Right hindlimb (tissue), 1 donor: ENCODE measurements at regions not wholly inside any gene's neighbourhood (a gene's known extent, or its start where the extent isn't known, plus 50 kb on each side); places are given as distances from the start of the nearest gene placed in this dataset.
"Not testable (repeated sequence)": the region's sequence is repeated elsewhere in the genome, so short reads cannot be mapped to it uniquely, and the experiment has no call there.

Experiments
- DNase-seq: peaks from one replicate; pipeline ENCODE4 v3.0.0-alpha.2; 2018

DNA sequence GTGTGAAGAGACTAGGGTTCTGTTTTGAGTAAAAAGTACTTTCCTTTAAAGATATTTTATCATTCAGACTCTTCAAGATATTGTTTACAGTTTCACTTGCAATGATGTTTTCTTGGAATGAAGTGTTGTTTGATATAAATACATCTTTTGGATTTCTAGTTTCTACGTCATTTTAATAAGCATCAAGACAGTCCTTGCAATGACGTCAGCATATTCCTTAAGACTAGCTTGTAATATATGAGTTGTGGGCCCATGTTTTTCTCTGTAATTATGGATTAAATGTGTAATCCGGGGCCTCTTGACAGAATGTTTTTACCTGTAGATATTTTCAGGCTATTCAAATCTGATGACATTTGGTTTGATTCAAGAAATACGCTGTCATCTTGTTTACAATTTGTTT lies 66.1 kb downstream of the RBMX2 start:
- no peak for DNase-seq

DNA sequence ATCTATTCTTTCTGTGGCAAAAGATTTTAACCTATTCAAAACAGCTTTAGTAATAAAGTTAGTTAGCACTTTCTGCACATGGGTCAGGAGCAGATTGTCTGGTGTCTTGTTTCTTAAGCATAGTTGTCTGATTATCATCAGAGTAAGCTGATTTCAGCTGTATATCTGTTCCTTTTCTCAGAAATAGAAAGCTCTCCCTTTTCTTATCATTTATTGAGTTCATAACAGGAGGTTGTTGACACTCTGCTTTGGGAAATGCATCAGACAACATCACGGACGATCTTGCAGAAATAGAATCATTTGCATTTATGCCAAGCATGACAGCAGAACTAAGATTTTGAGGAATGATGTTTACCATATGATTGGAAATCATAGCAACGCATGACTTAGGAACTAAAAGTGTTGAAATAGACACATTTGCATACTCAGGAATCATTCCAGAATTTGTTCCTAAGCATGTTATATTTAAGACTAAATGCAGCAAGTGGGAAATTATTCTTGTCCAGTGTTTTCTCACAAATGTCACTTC lies 66.7 kb downstream of the RBMX2 start:
- no peak for DNase-seq

DNA sequence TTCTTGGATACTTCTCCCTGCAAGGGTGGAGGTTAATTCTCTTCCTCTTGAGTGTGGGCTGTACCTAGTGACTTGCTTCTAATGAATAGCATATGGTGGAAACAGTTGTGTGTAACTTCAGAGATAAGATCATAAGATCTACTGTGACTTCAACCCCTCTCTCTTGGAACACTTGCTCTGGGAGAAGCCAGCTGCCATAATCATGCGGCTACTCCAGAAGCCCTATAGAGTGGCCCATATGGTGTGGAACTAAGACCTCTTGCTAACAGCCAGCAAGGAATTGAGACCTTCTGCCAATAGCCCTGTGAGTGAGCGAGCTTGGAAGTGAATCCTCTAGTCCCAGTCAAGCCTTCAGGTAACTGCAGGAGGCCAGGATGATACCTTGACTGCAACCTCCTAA lies 81.1 kb downstream of the RBMX2 start:
- DNase-seq, result no peak

DNA sequence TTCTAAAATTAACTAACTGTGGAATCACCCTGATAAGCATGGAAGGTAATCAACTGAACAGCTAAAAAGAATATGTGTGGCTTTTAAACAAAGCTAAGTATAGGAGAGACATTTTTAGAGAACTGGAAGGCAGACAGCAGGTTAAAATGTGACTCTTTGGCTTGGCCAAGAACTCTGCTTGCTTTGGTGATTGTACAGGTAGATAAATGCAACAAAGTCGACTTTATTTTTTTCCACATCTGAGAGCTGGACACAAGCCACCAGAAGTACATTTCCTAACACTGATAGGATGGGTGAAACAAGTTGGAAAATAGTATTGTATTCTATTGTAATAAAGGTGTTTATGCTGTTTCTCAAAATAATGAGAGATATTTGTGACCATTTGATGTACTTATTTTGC lies 84.1 kb downstream of the RBMX2 start:
- no peak for DNase-seq

DNA sequence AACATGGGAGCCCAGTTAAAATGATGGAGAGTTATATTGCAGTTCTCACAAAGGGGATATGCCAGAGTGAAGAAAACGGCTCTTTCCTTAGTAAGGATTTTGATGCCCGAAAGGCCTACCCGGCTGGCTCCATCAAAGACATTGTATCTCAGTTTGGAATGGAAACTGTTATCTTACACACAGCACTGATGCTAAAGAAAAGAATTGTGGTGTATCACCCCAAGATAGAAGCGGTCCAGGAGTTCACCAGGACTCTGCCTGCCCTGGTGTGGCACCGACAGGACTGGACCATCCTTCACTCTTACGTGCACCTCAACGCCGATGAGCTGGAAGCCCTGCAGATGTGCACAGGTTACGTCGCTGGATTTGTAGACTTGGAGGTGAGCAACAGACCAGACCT lies 93.7 kb downstream of the RBMX2 start:
- not testable (repeated sequence) for DNase-seq

DNA sequence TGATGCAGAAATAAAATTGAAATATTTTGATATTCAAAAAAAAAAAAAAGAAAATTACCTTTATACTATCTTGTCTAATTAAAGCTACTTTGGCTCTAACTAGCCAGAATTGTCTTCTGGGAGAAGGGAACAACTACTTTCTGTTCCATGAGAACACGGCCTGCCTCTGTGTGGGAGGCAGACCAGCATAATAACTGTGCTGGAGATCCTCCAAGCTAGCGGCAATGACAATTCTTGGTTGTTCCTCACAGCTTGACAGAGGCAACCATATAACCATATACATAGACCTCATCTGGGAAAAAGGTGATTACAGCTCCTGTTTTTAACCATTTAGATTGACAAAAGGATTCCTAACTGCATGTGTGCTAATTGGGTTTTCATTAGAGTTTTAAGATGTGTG lies 95.7 kb downstream of the RBMX2 start:
- DNase-seq, result no peak

DNA sequence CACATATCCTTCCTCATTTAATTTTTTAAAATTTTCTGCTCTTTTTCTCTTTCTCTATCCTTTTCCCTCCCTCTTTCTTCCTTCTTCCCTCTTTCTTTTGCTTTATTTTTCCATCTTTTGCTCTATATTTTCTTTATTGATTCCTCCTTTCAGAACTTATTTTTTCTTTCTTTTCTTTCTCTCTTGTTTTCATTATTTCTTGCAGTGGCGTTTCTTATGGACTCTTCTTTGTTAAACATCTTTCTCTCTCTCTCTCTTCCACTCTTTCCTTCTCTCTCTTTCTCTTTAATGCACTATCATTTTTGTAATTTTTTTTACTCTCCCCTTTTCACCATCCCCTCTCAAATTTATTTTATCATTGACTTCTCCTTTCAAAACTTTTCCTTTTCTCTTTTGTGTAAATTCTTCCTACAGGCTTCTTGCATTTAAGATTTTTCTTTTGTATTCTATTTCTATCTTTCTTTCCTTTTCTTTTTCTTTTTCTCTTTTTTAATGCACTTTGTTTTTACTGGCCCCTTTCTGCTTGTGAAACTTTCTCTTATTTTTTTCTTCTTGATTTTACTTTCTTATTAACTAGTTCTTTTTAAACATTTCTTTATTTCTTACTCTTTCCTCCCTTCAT lies 97.0 kb downstream of the RBMX2 start:
- DNase-seq, result no peak

DNA sequence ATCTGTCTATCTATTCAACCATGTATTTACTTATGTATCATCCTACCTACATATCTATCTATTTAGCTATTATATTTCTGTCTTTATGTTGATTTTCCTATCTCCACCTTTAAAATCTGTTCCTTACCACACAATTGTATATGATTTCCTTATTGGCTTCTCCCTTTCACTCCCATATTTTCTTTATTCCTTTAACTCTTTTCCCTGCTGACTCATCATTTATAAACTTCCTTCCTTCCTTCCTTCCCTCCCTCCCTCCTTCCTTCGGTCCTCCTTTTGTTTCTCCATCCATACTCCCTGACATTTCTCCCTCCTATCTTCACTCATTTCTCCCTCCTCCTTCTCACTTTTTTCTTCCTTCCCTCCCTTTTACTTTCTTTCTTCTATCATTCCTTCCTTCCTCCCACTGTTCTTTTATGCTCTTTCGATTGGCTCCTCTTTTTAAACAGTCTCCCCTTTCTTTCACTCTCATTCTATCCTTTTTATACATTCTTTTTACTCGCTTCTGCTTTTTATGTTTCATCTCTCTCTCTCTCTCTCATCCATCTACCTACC lies 100.3 kb downstream of the RBMX2 start:
- no peak for DNase-seq

DNA sequence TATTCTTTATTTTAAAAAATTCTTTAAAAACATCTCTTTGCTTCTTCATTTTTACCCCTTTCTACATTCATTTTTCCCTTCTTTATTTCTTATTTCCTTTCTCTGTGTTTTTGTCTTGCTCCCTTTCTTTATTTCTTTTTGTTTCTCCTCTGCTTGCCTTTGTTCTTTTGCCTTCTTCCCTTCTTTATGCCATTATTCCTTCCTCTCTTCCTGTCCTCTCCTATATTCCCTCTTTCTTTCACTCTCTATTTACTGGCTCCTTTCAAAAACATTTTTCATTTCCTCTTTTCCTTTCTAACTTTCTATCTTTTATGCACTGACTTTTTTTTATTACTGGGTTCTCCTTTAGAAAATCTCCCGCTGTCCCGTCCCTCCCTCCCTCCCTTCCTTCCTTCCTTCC lies 102.2 kb downstream of the RBMX2 start:
- DNase-seq, result no peak

DNA sequence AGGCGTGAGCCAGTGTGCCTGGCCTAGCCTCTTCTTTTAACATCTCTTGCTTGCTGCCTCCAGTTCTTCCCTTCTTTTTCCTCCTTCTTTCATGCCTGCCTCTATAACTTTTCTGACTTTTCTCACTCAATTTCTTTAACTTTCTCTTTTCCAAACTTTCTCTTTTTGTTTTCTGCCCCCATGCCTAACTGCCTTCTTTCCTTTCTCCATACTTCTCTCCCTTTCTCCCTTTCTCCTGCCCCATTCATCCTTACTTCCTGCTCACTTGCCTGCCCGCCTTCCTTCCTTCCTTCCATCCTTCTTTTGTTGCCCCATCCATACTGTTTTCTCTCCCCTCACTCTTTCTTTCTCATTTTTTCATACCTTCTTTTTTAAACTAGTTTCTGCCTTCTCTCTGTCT lies 105.2 kb downstream of the RBMX2 start:
- DNase-seq, result no peak

DNA sequence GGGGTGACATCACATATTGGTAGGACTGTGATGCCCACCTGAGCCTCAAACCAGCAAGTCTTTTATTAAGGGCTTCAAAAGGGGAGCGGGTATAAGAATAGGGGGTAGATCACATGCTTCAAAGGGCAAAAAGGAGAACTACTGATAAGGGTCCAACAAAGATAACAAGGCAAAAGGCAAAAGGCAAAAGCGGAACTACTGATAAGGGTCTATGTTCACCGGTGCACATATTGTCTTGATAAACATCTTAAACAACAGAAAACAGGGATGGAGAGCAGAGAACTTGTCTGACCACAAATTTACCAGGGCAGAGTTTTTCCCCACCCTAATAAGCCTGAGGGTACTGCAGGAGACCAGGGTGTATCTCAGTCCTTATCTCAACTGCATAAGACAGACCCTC lies 110.7 kb downstream of the RBMX2 start:
- not testable (repeated sequence) for DNase-seq

DNA sequence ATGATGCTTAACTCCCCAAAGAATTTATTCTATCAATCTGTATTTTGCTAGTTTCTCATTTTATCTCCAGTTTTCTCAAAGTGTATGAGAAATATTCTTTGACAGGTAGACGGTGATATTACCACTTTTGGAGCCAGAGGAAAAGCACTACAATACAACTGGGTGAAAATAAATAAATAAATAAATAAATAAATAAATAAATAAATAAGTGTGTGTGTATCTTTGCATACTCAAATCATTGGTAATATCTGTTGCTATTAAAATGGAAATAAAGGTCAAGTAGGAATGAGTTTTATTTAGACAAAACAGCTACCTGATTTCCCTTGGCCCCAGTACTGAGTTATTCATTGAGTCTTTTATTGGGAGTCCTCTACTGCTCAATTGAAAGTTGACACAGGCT lies 114.3 kb downstream of the RBMX2 start:
- DNase-seq, result no peak

DNA sequence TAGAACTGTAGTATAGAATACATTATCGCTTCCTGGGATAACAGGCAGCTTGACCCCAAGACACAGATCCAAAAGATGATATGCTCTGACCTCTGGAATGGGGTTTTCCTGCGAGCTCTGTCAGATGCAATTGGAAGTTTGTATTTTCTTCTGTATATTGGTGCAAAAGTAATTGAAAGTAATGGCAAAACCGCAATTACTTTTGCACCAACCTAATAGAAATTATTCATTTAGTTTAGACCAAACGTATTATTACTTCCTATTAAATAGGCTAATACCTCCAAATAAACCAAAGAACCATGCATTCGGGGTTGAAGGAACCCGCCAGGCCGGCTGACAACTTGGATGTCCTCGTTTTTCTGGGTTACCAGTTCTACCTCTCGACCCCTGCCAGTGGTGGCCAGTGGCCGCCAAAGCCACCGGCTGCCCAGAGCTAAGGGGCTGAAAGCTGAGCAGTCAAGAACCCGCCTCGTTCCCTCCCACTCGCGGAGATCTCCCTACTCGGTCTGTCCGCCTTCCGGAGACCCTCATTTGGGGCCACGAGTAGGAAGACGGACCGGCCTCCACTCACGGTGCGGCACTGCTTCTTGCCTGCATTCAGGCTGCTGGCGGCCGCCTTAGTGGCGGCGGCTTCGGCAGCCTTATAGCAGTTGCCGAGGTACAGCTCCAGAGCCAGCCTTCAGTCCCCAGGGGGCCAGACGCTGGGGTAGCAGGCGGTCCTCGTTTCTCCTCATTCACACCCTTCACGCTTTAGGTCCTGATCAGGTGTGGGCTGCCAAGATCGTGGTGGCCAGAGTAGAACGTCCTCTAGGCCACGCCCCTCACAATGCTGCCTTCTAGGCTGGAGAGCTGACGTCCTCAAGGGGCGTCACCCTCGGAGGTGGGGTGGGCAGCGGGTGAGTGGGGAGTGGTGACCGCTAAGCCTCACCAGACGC lies 121.9 kb downstream of the RBMX2 start:
- peak; percentile 43 for DNase-seq

DNA sequence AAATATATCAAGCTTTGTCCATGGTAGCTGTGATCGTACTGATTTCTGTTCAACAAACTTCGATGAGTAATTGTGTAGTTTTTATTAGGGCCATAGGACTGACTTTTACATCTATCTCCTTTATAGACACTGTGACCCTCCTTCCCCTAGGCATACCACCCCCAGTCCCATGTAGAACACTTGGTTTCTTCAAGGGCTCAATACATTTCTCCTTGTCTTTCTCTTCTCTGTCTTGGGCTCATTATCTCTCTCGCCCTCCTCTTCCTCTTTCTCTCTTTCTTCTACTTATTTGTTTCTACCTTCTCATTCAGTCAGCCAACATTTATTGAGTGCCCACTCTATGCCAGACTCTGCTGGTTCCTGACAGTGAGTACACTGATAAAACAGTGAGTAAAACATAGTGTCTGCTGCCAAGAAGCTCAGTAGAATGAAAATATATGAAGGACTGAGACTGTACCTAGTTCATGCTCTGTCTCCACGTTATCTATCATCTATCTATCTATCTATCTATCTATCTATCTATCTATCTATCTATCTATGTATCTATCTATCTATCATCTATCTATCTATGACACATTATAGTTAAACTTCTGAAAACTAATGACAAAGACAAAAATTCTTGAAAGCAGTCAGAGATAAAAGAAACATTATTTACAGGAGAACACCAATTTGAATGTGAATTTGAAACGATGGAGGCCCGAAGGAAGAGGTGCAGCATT lies 122.8 kb downstream of the RBMX2 start:
- no peak for DNase-seq

DNA sequence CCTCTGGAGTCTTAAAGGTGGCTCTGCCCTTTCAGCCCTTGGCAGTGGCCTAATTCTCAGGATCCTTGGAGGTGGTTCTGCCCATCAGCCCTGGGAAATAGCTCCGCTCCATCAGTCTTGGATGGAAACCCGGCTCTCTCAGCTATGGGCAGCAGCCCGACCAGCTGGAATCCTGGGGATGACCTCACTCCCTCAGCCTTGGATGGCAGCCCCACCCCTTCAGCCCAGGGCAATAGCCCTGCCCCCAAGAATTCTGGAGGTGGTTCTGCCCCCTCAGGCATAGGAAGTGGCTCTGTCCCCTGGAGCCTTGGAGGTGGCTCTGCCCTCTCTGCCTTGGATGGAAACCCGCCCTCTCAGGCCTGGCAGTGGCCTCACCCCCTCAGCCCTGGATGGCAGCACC lies 127.7 kb downstream of the RBMX2 start:
- DNase-seq, result no peak

DNA sequence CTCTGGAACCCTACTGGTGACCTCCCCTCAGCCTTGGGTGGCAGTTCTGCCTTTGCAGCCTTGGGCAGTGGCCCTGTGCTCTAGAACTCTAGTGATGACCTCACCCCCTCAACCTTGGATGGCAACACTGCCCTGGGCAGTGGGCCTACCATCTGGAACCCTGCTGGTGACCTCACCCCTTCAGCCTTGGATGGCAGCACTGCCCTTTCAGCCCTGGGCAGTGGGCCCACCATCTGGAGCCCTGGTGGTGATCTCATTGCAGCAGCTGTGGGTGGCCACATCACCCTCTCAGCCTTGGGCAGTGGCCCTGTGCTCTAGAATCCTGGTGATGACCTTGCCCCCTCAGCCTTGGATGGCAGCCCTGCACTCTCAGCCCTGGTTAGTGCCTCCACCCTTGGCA lies 129.3 kb downstream of the RBMX2 start:
- no peak for DNase-seq

DNA sequence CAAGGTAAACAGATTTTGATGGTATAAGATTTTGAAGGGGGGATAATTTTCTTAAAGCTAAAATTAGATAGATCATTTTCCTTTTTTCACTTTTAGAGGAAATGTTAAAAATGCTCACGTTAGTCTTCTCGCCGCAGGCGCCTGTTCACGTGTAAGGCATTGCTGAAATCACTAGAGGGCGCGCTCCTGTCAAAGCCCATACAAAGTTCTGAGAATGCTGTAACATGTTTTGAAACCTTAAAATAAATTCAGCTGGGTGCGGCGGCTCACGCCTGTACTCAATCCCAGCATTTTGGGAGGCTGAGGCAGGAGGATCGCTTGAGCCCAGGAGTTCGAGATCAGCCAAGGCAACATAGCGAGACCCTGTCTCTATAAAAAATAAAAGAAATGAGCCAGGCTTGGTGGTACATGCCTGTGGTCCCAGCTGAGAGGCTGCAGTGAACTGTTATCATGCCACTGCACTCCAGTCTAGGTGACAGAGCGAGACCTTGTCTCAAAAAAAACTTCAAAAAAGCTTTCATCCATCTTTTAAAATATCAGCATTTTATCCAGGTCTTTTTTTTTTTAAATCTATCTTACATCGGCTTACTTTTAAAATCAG lies 138.0 kb downstream of the RBMX2 start:
- DNase-seq, result peak; percentile 36

DNA sequence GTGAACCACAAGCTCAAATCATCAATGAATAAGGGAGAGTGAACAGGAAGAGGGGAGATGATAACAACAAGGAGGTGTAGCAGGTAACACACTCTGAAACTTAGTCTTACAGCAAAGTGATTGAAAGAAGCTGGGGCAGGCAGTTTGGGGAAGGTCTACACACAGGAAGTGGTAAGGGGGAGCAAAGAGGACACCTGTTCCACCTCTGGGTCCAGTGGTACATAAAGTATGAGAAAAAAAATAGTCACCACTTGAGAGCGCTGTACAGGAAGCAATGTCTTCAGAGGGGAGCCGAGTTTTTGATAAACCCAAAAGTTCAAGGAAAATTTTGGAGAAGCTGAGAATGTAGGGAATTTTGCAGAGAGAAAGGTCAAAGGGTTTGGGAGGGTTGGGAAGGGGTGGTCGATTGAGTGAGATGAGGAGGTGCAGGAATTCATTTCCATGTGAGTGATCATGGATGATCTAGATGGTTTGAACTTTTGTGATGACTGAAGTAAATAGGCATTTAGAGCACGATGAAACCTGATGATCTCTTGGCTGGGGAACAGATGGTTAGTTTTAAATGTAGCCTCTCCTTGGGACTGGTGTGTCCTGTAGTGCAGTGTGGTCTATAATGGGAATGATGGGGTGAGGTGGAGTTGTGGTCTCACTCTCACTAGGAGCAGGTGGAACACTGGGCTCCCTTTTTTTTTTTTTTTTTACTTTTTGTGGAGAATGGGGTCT lies 142.0 kb downstream of the RBMX2 start:
- DNase-seq, result no peak

DNA sequence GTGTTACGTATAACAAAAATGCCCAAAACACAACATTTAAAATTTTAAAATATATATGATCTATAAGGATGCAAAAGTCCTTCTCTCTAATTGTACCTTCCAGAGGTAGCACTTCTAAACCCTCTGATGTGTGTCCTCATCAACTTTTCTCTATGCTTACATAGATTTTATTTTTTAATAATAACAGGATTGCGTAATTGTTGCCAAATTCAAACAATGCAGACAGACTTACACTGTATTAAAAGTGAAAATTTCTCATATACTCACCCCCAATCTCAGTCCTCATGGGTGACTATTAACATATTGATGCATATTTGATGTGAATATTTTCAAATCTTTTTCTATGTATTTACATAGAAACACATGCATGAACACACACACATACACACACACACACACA lies 144.0 kb downstream of the RBMX2 start:
- no peak for DNase-seq

DNA sequence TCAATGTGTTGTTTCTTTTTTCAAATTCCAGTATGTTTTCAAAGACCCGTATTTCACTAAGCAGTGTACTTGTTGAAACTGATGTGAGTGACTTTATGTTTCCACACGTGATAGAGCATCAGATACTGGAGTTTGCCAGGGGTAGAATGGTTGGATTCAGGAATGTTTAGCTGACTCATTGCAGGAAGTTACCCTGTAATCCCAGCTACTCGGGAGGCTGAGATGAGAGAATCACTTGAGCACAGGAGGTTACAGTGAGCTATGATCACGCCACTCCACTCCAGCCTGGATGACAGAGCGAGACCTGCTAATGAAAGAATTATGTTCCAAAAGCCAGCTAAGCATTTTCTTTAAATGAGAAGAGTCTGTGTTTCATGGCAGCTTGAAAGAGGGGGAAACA lies 147.6 kb downstream of the RBMX2 start:
- DNase-seq, result not testable (repeated sequence)

DNA sequence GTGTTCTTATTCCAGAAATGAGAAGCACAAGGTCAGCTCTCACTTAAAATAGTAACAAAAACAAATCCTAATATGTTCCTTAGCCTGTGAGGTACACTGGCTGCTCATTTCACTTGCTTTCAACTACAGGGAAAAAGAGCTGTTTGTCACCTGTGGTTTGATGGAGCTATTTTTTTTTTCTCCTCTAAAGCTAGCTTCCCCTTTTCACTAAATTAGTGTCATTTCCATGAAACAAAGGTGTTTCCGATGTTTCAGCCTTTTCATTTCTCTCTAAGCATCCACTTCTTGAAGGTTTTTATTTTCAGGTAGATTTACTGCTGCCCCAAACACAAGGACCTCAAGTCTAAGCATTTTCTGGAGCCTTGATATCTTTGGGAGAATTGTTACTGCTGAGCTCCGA lies 148.6 kb downstream of the RBMX2 start:
- no peak for DNase-seq

DNA sequence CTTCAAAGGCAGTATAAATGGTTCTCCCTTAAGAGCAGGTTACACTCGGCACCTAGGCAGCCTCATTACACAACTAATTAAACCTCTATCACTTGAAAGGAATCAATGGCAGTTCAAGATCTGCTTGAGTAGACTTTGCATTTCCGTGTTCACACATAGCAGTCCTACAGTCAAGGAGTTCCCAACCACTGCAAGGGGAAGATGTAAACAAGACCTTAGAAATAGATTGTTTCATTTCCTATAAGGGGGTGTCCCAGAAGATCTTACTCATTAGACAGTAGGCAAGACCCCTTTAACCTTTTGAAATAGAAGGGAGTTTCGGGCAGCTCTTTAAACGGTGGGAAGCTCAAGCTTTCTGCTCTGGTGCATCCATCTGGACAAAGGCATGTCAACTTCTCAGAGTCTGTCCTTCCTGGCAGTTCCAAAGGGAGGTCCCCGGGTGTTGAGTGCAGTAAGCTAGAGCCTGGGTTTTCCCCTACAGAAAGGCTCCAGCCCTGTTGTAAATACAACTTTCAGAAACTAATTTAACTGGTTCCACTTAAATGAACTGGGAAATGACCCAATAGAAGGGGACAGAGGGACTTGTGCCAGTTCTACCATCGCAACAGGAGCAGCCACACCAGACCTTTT lies 150.8 kb downstream of the RBMX2 start:
- DNase-seq, result no peak
